ENCODE measurements at regions not wholly inside any gene's neighbourhood (a gene's known extent, or its start where the extent isn't known, plus 50 kb on each side); places are given as distances from the start of the nearest gene placed in this dataset.

- in situ Hi-C loops (cut with HindIII; ENCODE audit: low sequenced_read_pairs): no loop called here
- H3K4me3 ChIP-seq (ENCODE audit: low read depth, low read length): no peak overlapping the region
- no peak for TF ChIP-seq CTCF (IDR thresholded peaks at IDR 0.05; ENCODE audit: low read depth, low read length, missing control alignments)
- no peak for DNase-seq (ENCODE audit: low read depth)
Measured at GRCh38 chr2:19246496-19246895, 111.9 kb downstream of the OSR1 start.

- H3K4me3 ChIP-seq (ENCODE audit: low read depth, low read length): no peak overlapping the region
- no peak for TF ChIP-seq CTCF (IDR thresholded peaks at IDR 0.05; ENCODE audit: low read depth, low read length, missing control alignments)
- DNase-seq (ENCODE audit: low read depth): no peak
- in situ Hi-C loops (cut with HindIII; ENCODE audit: low sequenced_read_pairs): no loop called here
Measured at GRCh38 chr2:19244460-19245363, 113.7 kb downstream of the OSR1 start.

GRCh38 chr2:19238440-19239060 lies 119.9 kb downstream of the OSR1 start:
- no peak overlapping the region for H3K4me3 ChIP-seq (ENCODE audit: low read depth, low read length)
- in situ Hi-C loops (cut with HindIII; ENCODE audit: low sequenced_read_pairs): no loop called here
- TF ChIP-seq CTCF (IDR thresholded peaks at IDR 0.05; ENCODE audit: low read depth, low read length, missing control alignments): no peak
- peak; percentile 19 for DNase-seq (ENCODE audit: low read depth)

- no peak overlapping the region for H3K4me3 ChIP-seq (ENCODE audit: low read depth, low read length)
- in situ Hi-C loops (cut with HindIII; ENCODE audit: low sequenced_read_pairs): no loop called here
- DNase-seq (ENCODE audit: low read depth): no peak
- TF ChIP-seq CTCF (IDR thresholded peaks at IDR 0.05; ENCODE audit: low read depth, low read length, missing control alignments): no peak
Measured at GRCh38 chr2:19235308-19235707, 123.1 kb downstream of the OSR1 start.

GRCh38 chr2:19232312-19232711 lies 126.1 kb downstream of the OSR1 start:
- DNase-seq (ENCODE audit: low read depth): no peak
- in situ Hi-C loops (cut with HindIII; ENCODE audit: low sequenced_read_pairs): loop anchor here (5.0 kb wide), 1 partner anchor 50 kb away; no protein-coding TSS in a partner anchor
- TF ChIP-seq CTCF (IDR thresholded peaks at IDR 0.05; ENCODE audit: low read depth, low read length, missing control alignments): no peak
- H3K4me3 ChIP-seq (ENCODE audit: low read depth, low read length): no peak overlapping the region

- in situ Hi-C loops (cut with HindIII; ENCODE audit: low sequenced_read_pairs): loop anchor here (5.0 kb wide), 1 partner anchor 51 kb away; no protein-coding TSS in a partner anchor
- TF ChIP-seq CTCF (IDR thresholded peaks at IDR 0.05; ENCODE audit: low read depth, low read length, missing control alignments): no peak
- no peak overlapping the region for H3K4me3 ChIP-seq (ENCODE audit: low read depth, low read length)
- DNase-seq (ENCODE audit: low read depth): no peak
Measured at GRCh38 chr2:19231625-19232024, 126.8 kb downstream of the OSR1 start.

Measured in astrocyte of the cerebellum (primary cell).